ENCODE measurements at regions not wholly inside any gene's neighbourhood (a gene's known extent, or its start where the extent isn't known, plus 50 kb on each side); places are given as distances from the start of the nearest gene placed in this dataset.

DNA sequence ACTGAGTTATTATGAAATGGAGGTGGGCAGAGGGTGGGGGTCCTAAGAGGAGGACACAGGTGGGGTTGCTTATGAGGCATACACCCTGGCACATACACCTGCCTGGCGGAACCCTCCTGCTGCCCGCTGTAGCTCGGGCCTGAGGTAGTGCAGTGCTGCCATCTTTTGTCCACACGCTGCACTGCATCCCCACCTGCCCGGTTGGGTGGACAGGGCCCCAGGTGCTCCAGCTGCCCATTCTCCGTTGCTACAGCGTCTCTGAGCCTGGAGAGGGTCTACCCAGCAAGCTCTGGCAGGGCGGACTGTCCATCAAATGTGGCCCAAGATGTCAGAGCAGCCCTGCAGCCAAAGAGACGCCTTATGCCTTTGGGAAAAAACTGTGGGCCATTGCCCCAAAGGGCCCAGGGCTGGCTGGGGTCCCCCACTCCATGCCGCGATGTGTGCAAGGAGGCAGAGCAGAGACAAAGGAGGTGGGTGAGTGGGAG lies 131.2 kb downstream of the BUD13 start:
- no peak for DNase-seq

DNA sequence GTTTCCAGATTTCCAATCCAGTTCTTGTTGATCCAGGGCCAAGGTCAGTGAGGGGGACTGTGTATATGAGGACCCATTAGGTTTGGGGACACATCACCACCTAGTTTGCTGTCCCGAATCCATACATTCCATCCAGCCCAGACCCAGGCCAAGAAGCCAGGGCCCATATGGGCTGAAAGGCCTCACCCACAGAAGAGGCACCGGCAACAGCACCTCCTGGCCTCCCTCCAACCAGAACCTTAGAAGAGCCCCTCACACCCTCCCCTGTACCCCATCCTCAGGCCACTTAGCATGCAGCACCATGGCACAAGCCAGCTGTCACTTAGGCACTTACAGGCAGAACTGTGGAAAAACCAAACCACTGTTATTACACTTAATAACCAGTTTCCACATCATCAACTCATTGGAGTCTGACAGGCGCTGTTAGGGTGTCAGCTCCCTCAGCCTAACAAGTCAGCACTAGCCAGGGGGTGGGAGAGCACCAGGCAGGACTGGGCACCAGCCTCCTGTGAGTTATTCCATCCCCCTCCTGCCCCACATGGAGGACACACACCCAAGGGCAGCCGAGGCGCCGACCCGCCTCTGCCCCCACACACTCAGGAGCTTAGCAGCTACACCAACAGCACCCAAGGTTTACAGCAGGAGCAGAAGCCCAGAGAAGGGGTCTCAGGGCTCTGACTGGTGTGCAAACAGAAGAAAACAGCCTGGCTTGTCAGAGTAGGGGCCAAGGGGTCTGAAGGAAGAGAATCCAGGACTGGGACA lies 132.0 kb downstream of the BUD13 start:
- no peak for DNase-seq

DNA sequence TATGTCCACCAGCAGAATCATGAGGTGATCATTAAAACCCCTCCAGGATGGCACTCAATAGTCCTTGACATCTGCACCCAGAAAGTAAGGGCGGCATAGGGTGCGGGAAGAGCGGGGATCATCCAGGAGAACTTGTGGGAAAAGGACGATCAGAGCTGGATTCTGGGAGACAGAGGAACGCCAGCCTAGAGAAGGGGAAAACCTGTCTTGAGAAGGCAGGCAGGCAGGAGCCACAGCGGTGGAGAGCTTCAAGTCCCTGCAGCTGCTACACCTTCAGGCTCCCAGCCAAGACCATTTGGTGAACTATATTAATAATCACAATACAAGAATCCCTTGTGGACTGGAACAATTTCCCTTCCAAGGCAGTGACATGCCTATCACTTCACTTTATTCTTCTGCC lies 134.3 kb downstream of the BUD13 start:
- DNase-seq: no peak

DNA sequence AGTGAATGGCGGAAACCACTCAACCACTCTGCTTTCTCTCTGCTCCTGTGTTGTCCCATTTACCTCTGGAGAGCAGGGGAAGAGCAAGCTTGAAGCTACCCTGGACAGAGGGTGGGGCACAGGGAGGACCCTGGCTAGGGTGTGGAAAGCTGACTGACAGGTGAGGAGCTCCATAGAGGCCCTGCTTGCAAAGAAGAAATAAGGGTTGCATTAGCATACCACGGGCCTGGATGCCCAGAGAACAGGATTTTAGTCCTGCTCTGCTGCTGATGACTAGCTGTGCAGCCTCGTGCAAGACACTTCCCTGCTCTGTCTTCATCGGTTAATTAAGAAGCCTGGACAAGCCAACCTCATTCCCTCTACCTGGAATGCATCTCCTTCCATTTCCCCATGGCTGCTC lies 135.0 kb downstream of the BUD13 start:
- DNase-seq: no peak

DNA sequence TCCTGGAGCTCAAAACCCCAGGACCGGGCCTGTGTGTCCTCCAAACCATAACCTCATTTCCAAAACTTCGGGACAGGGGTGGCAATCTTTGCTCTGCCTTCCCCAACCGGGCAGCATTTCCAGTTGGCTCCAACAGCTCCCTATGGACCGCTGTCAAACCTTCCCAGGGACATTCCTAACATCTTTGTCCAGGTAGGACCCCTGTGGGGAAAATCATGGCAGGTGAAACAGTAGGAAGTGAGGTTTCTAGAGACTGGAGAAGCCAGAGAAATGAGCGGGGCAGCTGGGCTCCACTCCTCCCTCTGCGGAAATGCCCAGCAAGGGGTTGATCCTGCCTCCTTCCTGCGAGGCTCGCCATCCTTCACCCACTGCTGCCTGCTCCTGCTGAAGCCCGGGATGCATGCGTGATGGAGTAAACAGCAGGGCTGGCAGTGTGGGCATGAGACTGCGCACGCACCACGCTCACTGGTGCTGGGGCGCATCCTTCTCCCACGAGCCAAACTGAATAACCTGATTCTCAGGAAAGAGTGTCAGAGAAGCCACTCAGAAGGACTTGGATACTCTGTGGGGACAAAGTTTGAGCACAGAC lies 136.4 kb downstream of the BUD13 start:
- no peak for DNase-seq

DNA sequence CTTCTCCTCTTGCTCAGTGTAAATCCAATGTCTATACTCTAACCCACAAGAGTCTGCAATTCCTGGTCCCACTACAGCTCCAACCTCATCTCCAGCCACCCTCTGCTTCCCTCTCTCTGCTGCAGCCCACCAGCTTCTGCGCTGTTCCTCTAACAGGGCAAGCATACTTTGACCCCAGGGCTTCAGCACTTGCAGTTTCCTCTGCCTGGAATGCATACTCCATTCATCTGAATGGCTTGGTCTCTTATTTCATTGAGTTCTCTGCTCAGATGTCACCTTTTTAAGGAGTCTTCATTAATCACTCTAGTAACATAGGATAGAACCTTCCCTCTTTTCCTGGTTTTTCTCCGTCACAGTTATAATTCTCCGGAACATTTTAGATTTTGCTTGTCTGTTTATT lies 141.6 kb downstream of the BUD13 start:
- DNase-seq: no peak

DNA sequence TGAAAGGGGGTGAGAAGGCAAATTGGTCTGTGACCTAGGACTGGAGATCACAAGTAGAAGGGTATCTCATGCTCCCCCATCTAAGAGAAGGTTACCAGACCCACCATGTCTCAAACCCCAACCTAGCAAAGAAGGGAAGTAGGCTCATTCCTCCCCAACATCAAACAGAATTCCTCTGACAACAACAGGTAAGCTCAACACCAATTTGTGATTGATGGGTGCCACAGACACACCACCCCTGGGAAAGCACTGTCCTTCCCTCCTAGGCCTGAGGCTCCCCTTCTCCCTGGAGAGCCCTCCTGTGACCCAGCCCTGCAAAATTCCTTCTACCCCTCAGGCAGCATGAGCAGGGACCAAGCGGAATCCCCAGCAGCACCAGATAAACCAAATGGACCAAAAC lies 154.3 kb downstream of the BUD13 start:
- no peak for DNase-seq

DNA sequence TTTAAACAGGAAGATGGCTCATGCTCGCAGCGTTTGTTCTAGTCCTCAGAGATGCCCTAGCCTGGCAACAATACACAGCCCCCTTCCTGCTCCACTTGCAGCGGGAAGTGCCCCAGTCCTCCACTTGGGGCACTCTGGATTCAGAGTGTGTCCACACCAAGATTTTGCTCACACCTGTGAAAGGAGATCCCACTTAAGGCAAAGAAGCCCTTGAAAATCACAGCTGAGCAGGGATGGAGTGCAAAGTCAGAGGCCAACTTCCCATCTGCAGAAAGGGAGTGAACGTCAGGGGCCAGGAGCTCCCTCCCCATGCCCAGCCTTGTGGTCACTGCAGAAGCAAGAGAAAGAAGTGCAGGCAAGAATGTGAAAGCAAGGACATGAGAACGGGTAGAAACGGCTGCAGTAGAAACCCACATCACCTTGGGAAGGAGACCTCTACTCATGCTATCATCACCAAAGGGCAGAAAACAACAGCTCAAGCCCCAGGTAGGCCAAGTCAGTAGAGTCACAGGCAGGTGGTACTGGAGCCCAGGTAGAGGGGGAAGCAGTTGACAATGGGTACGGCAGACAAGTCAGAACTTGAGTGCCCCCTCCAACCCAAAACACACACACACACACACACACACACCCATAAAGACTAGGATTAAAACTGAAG lies 157.4 kb downstream of the BUD13 start:
- DNase-seq: no peak

DNA sequence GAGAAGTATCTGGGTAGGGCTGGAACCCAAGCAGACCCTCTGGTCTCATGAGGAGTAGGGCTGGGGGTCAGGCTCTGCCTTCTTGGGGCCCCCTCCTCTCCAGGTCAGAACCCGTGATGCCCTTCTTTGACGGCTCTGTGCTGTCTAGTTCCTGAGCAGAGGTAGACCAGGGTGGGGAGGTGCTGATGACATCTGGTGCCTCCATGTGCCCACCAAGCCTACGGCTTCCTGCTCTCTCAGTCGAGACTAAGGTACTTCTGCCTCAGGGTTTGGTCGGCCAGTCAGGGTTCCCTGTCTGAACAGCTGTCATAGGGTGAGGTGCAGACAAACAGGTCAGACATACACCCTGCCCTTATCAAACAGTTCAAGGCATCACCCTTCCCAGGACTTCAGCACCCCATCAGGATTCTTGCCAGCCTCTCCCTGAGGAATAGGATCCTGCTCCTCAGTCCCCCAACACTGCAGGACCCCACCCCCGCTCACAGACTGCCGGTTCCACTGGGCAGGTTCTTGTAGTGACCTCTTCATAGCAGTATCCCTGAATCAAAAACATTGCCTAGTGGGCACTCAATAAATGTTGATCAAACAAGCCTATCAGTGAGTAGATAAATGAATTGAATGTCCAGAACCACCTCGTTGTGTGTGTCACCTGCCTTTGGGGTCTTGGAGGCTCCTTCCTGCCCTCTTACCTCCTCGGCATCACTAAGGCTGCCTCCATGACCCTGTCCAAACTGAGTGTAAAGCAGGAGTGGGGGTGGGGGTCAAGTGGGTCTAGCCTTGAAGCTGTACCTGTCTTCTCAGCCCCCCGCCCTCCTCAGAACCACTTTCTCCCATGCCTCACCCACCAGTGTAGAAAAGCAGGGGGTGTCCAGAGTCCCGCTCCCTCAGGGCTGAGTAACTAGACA lies 158.2 kb downstream of the BUD13 start:
- DNase-seq: no peak

DNA sequence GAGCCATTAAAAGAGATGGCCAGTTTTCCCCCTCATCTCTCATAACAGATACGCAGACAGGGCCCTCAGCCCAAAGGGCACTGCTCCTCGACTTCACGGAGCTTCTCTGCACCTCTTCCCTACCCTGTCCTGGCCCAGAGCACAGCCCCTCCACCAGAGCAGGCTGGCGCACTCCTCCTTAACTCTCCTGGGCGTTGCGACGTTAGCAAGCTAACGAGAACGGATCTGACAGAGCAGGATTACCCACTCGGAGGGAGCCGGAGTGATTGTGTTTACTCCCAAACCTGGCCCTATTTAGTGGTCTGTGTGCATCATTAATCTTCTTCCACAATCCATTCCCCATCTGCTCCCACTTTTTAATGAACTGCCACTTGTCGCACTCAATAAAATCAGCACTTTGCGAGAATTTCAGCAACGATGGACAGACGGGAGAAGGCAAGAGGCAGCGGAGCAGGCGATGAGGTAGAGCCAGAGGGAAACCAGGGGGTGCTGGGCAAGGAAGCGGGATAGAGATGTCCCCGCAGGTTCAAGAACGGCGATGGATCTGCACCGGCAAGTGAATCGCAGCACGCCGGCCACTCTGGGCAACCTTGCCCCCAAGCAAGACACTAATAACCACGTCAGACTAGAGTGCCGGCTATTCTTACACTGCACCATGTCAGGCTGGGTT lies 159.4 kb downstream of the BUD13 start:
- DNase-seq: no peak

DNA sequence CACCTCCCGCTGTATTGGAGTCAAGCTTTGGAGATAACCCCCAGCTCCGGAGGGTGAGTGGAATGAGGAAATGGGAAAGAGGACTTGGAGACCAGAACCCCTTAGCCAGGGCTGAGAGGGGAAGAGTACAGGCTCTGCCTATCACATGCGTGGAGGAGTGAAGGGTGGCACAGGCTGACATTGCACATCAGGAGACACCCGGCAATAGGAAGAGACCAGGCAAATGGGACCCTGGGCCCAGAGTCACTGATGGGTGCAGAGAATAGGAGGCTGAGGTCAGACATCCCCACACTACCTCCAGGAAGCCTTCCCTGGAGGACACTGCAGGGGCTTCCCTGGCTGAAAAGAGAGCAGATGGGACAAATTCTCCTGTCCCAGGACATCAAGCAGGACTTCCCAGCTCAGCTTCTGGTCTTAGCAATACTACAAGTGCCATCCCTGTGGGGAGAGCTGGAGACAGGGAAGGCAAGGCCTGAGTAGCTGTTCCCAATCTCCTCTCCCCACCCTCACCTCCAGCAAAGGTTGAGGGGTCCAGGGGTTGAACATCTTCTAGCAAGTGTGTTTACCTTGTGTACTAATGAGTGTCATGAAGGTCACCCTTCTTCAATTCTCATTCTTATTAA lies 160.7 kb downstream of the BUD13 start:
- no peak for DNase-seq

DNA sequence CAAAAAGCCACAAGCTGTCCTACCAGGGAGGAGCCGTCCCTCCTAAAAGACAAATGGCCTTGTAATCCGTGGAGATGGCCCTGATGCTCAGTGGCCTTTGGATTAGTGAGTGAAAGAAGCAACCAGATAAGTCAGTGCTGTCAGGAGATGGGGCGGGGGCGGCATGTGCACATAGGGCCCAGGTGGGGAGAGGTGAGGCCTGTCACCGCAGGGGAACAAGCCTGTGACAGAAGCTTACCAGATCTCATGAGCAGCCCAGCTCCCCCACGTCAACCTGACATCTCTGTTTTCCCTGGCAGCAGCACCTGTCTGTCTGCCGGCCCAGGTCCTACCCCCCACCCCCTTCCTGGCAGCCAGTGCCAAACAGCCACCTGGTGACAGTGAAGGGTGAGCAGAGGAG lies 162.6 kb downstream of the BUD13 start:
- no peak for DNase-seq

DNA sequence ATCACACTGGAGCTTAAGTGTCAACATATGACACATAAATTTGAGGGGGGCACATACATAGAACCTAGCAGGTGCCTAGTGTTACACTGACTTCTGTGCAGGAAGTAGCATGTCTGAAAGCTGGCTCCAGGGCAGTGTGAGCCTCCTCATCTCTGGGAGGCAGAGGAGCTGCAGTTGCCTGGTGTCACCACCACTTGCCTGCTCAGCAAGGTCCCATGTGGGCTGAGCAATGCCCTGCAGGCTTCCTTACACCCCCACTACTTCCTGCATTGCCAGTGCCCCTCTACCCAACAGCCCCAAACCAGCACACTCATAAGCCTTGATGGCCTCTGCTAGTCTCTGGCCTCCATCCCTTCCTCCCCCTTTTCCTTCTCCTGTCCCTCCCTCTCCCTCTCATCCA lies 165.8 kb downstream of the BUD13 start:
- DNase-seq: no peak

DNA sequence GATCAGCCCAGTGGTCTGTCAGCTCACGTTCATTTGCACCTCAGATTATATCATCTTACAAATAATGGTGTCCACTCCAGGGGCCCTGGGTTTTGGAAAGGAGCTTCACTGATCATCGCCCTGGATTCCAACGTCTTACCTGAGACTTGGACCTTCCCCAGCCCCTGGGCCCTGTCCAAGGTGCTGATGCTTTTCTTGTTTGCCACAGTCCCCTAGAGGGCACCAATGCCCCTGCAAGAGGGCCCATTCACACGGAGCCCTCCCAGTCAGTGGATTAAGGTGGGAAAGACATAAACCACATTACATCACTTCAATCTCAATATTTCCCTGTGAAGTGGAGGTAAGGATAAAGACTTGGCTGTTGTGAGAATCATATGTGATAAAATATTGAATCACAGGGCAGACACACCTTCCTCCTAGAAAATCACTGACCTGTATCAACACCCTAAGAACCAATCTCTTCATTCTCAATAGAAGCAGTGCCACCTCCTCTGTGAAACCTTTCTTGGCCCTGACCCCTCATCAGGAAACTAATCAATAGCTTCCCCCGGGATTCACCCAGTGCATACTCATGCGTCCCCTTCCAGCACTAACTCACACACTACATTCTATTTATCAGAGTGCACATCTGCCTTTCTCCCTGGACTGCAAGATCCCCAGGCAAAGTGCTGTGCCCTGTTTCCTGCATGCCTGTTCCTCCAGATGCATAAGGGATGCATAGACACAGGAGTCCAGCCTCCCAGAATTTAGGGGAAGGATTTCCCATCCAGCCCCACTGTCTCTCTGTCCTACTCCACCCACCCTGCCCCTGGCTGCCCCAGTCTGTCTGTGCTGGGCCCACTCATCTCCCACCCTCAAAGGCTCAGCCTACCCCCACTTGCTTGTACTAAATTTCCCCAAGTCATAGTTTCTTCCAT lies 167.0 kb downstream of the BUD13 start:
- peak; percentile 10 for DNase-seq

DNA sequence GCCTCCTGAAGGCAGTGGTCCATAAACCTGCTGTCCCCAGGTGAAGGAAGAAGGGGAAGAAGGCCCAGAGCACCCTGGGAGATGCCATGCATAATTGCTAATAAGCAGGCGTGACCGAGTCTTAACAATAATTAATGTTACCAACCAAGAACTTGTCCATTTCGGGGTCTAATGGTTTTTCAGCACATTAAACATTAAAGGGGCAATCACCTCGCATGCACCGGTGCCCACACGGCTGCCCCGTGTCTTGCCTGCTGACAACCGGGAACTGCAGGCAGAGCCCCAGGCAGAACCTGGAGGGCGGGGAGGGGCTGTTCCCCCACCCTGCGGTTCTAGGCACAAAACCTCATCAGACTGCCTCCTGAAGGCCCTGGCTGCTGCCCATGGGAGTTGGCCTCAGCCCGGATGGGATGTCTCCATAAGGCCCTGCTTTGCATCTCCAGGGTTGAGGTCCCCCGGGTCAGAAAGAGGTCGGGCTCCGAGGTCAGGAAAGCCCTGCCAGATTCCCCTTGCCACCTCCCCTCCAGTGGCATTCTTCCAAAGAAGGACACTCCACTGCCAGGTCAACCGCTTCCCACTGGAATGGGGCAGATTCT lies 169.0 kb downstream of the BUD13 start:
- no peak for DNase-seq

DNA sequence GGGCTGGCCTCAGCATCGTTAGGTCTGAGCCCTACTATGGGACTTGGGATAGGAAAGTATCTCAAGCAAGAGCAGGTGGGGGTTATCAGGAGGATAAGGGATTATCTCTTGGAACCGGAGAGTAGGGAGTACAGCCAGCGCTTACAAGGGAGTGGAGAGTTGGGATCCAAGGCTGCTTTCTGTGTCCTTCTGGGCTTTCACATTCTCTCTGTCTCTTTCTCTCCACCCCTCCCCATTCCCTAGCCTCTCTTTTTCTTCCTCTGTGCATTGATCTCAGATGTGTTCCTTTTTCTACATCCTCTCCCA lies 170.2 kb downstream of the BUD13 start:
- DNase-seq: no peak

DNA sequence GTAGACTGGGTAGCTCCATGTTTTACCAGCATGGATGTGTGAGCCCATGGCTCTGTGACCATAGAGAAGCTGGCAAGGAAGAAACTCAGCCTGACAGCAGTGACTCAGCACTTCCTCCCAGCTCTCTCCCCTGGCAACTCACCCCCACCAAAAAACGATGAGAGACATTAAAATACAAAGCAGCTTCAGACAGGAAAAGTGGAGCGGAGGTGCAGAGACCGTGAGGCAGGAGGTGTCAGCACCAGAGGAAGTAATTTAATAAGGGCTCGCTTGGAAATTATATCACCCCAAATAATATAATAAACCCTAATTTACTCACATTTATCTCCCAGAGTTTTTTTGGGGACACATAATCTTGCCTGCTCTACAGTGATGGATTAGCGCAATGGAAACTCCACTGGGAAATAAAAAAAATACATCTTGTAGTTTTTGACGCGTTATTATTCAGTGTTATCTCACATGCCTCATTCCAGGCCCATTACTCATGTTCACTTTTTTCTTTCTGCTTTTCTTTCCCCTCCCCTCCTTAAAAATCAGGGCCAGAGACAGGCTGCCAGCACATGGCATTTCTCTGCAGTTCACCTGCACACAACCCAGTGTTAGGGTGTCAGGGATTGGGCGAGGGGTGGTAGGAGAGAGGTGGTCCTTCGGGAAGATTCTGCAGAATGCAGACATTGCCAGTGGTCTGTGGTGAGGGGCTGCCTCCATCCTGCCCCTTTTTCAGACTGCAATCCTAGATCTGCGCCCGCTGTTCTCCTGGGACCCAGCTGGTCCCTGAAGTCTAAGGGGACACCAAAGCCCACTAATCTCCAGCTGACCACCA lies 170.8 kb downstream of the BUD13 start:
- no peak for DNase-seq

DNA sequence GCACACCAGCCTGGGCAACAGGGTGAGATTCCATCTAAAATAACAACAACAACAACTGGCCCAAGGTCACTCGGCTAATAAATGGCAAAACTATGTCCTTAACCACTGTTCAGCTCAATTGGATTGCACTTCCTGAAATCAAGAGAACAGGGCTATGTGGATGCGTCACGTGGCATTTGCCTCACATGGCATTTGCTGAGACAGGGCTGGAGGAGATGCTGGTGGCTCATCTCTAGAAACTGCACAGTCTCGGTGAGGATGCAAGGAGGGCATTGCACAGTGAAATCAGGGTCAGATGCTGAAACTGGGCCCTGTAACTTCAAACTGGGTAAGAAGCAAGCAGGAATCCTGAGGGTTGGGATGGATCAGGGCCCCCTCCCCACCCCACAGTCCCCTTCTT lies 171.9 kb downstream of the BUD13 start:
- DNase-seq: no peak

DNA sequence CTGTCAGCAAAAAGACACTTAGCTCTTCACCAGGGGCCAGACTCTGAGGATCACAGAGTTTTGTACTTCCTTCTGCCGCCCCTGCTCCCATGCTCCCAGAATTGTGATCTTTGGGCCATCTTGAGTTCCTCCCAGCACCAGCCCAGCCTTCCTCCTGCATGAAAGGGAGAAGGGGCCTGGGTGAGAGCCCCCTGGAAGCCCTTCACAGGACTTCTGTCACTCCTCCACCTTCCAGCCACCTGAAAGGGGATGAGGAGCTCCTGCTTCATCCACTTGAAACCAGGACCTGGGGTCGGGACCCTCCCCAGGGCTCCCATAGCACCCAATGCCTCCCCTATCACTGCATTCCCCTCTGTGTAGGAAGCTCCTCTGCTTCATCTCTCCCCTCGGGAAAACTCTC lies 174.2 kb downstream of the BUD13 start:
- no peak for DNase-seq

DNA sequence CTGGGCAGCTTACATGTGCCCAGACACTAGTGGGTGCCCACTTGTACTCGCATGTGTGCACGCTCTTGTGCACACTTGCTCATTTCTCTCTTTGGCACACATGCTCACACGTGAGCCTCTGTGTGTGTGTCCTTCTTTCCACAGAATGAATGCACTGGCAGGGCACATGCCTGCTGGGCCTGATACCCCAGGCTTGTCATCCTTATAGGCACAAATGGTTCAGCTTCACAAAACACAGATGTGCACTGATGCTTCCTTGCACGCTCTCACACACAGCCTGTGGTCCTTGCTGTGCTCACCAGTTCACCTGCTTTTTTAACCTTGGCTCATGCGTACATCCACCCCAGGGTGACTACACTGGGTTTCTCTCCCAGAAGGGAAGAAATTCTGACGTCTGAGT lies 174.8 kb downstream of the BUD13 start:
- no peak for DNase-seq

Measured in NK-92 treated with Interleukin-12 subunit alpha and Interleukin-12 subunit beta, amount 100 ng/mL, for 24 hours (cell line).